Gastrocnemius medialis (tissue), 4 donors: ENCODE measurements at regions not wholly inside any gene's neighbourhood (a gene's known extent, or its start where the extent isn't known, plus 50 kb on each side); places are given as distances from the start of the nearest gene placed in this dataset.

Source experiments
- CTCF ChIP-seq, 5 experiments: fragments of 450-650 bp in 3 of 5; fragments of 200-600 bp in 2 of 5; sonication (generic) in 2 of 5; IDR thresholded peaks in 4 of 5; conservative IDR thresholded peaks in 1 of 5; 1 replicate in 4 of 5; 2 replicates in 1 of 5; pipeline ENCODE4 v1.5.1; 2016 to 2019; ENCODE audit warnings: antibody characterized with exemption in 5 of 5, mild to moderate bottlenecking in 3 of 5, moderate library complexity in 3 of 5
- POLR2A ChIP-seq, 2 donors: fragments of 450-650 bp; IDR thresholded peaks; one replicate each; pipeline ENCODE4 v1.6.1; 2017; ENCODE audit warnings: antibody characterized with exemption in 2 of 2, mild to moderate bottlenecking in 2 of 2, moderate library complexity in 2 of 2

GRCh38 chr20:52777171-52777570, 195.0 kb upstream of the TSHZ2 start:
- TF ChIP-seq CTCF (IDR thresholded peaks at IDR 0.05 in 4 of 5, conservative IDR thresholded peaks at IDR 0.05 in 1 of 5) (no peak), POLR2A (IDR thresholded peaks at IDR 0.05) (no peak)
